ENCODE measurements at regions not wholly inside any gene's neighbourhood (a gene's known extent, or its start where the extent isn't known, plus 50 kb on each side); places are given as distances from the start of the nearest gene placed in this dataset.

GRCh38 chr13:106799781-106800335 is 231.9 kb upstream of the ARGLU1 start:
- H3K27ac ChIP-seq (ENCODE audit: low read length), result no peak overlapping the region
- H3K36me3 ChIP-seq (ENCODE audit: insufficient read depth, low read length), result no peaks in the 10 kb centered on the region
- H3K9me2 ChIP-seq (ENCODE audit: insufficient read depth, low read length), result no peaks in the 10 kb centered on the region
- no peak overlapping the region for H2AFZ ChIP-seq (ENCODE audit: low read depth, low read length)
- no peak overlapping the region for H3K4me3 ChIP-seq (ENCODE audit: low read length)
- no peaks in the 10 kb centered on the region for H3K9me3 ChIP-seq (ENCODE audit: low read length)
- H4K20me1 ChIP-seq (ENCODE audit: insufficient read depth), result no peaks in the 10 kb centered on the region
- H3K9ac ChIP-seq (ENCODE audit: low read length), result no peak overlapping the region
- H3K27me3 ChIP-seq (ENCODE audit: insufficient read depth, low read depth, low read length), result peaks cover 11% of the 10 kb centered on the region
- TF ChIP-seq POLR2AphosphoS5 (IDR thresholded peaks at IDR 0.05) (no peak), SMC3 (conservative IDR thresholded peaks at IDR 0.05; ENCODE audit: poor library complexity) (no peak), RAD21 (conservative IDR thresholded peaks at IDR 0.05) (no peak), TAF1 (IDR thresholded peaks at IDR 0.05; ENCODE audit: low read depth) (no peak), MXI1 (conservative IDR thresholded peaks at IDR 0.05; ENCODE audit: poor library complexity, severe bottlenecking) (no peak), EZH2 (IDR thresholded peaks at IDR 0.05; ENCODE audit: borderline replicate concordance, insufficient read depth, low read length, poor library complexity, severe bottlenecking) (no peak), EP300 (conservative IDR thresholded peaks at IDR 0.05; ENCODE audit: poor library complexity, severe bottlenecking) (no peak)
- TF ChIP-seq, protein P1, sequence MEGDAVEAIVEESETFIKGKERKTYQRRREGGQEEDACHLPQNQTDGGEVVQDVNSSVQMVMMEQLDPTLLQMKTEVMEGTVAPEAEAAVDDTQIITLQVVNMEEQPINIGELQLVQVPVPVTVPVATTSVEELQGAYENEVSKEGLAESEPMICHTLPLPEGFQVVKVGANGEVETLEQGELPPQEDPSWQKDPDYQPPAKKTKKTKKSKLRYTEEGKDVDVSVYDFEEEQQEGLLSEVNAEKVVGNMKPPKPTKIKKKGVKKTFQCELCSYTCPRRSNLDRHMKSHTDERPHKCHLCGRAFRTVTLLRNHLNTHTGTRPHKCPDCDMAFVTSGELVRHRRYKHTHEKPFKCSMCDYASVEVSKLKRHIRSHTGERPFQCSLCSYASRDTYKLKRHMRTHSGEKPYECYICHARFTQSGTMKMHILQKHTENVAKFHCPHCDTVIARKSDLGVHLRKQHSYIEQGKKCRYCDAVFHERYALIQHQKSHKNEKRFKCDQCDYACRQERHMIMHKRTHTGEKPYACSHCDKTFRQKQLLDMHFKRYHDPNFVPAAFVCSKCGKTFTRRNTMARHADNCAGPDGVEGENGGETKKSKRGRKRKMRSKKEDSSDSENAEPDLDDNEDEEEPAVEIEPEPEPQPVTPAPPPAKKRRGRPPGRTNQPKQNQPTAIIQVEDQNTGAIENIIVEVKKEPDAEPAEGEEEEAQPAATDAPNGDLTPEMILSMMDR (IDR thresholded peaks at IDR 0.05; ENCODE audit: poor library complexity, severe bottlenecking), result no peak
- TF ChIP-seq, protein P2, sequence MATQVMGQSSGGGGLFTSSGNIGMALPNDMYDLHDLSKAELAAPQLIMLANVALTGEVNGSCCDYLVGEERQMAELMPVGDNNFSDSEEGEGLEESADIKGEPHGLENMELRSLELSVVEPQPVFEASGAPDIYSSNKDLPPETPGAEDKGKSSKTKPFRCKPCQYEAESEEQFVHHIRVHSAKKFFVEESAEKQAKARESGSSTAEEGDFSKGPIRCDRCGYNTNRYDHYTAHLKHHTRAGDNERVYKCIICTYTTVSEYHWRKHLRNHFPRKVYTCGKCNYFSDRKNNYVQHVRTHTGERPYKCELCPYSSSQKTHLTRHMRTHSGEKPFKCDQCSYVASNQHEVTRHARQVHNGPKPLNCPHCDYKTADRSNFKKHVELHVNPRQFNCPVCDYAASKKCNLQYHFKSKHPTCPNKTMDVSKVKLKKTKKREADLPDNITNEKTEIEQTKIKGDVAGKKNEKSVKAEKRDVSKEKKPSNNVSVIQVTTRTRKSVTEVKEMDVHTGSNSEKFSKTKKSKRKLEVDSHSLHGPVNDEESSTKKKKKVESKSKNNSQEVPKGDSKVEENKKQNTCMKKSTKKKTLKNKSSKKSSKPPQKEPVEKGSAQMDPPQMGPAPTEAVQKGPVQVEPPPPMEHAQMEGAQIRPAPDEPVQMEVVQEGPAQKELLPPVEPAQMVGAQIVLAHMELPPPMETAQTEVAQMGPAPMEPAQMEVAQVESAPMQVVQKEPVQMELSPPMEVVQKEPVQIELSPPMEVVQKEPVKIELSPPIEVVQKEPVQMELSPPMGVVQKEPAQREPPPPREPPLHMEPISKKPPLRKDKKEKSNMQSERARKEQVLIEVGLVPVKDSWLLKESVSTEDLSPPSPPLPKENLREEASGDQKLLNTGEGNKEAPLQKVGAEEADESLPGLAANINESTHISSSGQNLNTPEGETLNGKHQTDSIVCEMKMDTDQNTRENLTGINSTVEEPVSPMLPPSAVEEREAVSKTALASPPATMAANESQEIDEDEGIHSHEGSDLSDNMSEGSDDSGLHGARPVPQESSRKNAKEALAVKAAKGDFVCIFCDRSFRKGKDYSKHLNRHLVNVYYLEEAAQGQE (IDR thresholded peaks at IDR 0.05; ENCODE audit: borderline replicate concordance), result no peak
- no peaks in the 10 kb centered on the region for H3K79me2 ChIP-seq (replicated peaks; ENCODE audit: insufficient read depth, low read length)
- no peaks in the 10 kb centered on the region for H3F3A ChIP-seq (ENCODE audit: insufficient read depth, low read length, poor library complexity, severe bottlenecking)
- H3K4me2 ChIP-seq (ENCODE audit: low read length), result no peak overlapping the region

DNA sequence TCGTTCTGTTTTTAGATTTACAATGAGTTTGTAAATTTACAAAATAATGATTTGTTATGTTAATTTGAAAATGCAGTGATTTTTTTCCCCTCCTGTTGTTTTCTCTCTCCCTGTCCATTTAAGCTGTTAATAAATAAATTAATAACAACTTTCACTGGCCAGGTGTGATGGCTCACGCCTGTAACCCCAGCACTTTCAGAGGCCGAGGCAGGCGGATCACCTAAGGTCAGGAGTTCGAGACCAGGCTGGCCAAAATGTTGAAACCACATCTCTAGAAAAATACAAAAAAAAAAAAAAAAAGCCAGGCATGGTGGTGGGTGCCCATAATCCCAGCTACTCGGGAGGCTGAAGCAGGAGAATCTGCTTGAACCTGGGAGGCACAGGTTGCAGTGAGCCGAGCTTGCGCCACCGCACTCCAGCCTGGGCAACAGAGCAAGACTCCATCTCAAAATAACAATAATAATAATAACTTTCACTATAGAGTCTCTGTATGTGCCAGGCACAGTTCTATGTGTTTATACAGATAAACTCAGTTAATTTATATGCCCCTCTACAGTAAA is 229.2 kb upstream of the ARGLU1 start:
- Histone ChIP-seq H3F3A (ENCODE audit: insufficient read depth, low read length, poor library complexity, severe bottlenecking) (no peaks in the 10 kb centered on the region), H3K9me2 (ENCODE audit: insufficient read depth, low read length) (no peaks in the 10 kb centered on the region), H3K9ac (ENCODE audit: low read length) (no peak overlapping the region), H3K36me3 (ENCODE audit: insufficient read depth, low read length) (no peaks in the 10 kb centered on the region), H3K4me3 (ENCODE audit: low read length) (no peak overlapping the region), H4K20me1 (ENCODE audit: insufficient read depth) (no peaks in the 10 kb centered on the region), H2AFZ (ENCODE audit: low read depth, low read length) (no peak overlapping the region), H3K9me3 (ENCODE audit: low read length) (no peaks in the 10 kb centered on the region), H3K4me2 (ENCODE audit: low read length) (no peak overlapping the region), H3K27ac (ENCODE audit: low read length) (no peak overlapping the region), H3K79me2 (replicated peaks; ENCODE audit: insufficient read depth, low read length) (no peaks in the 10 kb centered on the region), H3K27me3 (ENCODE audit: insufficient read depth, low read depth, low read length) (peaks cover 11% of the 10 kb centered on the region)
- TF ChIP-seq SMC3 (conservative IDR thresholded peaks at IDR 0.05; ENCODE audit: poor library complexity), result no peak
- TF ChIP-seq POLR2AphosphoS5 (IDR thresholded peaks at IDR 0.05), result no peak
- no peak for TF ChIP-seq EP300 (conservative IDR thresholded peaks at IDR 0.05; ENCODE audit: poor library complexity, severe bottlenecking)
- no peak for TF ChIP-seq MXI1 (conservative IDR thresholded peaks at IDR 0.05; ENCODE audit: poor library complexity, severe bottlenecking)
- no peak for TF ChIP-seq TAF1 (IDR thresholded peaks at IDR 0.05; ENCODE audit: low read depth)
- TF ChIP-seq EZH2 (IDR thresholded peaks at IDR 0.05; ENCODE audit: borderline replicate concordance, insufficient read depth, low read length, poor library complexity, severe bottlenecking), result no peak
- no peak for TF ChIP-seq RAD21 (conservative IDR thresholded peaks at IDR 0.05)

All from neural cell (in vitro differentiated cells).